ENCODE measurements at regions not wholly inside any gene's neighbourhood (a gene's known extent, or its start where the extent isn't known, plus 50 kb on each side); places are given as distances from the start of the nearest gene placed in this dataset.

DNA sequence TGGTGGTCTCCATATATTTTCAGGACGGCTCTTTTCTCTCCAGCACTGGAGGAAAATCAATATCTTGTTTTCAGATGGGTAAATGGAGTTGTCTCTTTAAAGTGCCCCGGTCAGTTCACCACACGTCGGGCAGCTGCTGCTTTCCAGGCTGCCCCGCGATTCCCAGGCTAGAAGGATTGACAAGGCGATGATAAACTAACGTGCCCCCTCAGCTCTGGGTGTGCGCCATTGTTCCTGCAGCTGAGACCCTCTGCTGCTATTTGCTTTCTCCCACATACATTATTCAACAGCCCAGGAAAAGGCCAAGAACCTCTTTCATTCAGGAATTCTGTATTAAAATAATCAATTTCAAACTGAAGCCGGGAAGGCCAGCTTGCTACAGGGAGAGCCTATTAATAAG lies 254.5 kb downstream of the SOX3 start:
- H4K20me1 ChIP-seq (ENCODE audit: insufficient read depth): no peaks in the 10 kb centered on the region
- 0 out of 2 replicates have a peak, but pooled peaks cover 11% of the 10 kb centered on the region for H3K27me3 ChIP-seq (ENCODE audit: insufficient read depth)
- H3K9me3 ChIP-seq: no peaks in the 10 kb centered on the region
- no peak overlapping the region for H3K27ac ChIP-seq (ENCODE audit: low read depth in 2 of 2, low read length in 1 of 2)
- no peaks in the 10 kb centered on the region for H3F3A ChIP-seq (replicated peaks; ENCODE audit: insufficient read depth)
- no peaks in the 10 kb centered on the region for H3K4me1 ChIP-seq (ENCODE audit: control insufficient read depth in 1 of 2, insufficient read depth in 2 of 2, low read depth in 1 of 2, low read length in 1 of 2)
- ChIA-PET CTCF (no interaction called here), POLR2A (no interaction called here)
- H3K4me3 ChIP-seq (ENCODE audit: low read depth in 2 of 2, low read length in 1 of 2): no peak overlapping the region
- no peak overlapping the region for H3K9ac ChIP-seq
- no peaks in the 10 kb centered on the region for H3K36me3 ChIP-seq (replicated peaks in 1 of 2; ENCODE audit: control insufficient read depth in 1 of 2, insufficient read depth in 2 of 2, low read length in 1 of 2)
- H2AFZ ChIP-seq (ENCODE audit: low read depth): no peak overlapping the region
- no peak for DNase-seq
- TF ChIP-seq RXRA (IDR thresholded peaks at IDR 0.05; ENCODE audit: borderline replicate concordance, low read depth) (no peak), MEF2A (IDR thresholded peaks at IDR 0.05; ENCODE audit: borderline replicate concordance, low read depth) (no peak), YY1 (IDR thresholded peaks at IDR 0.05; ENCODE audit: low read depth) (no peak), SIN3A (IDR thresholded peaks at IDR 0.05; ENCODE audit: borderline replicate concordance, low read depth, low read length) (no peak), GABPA (IDR thresholded peaks at IDR 0.05; ENCODE audit: low read depth) (no peak), RFX5 (IDR thresholded peaks at IDR 0.05; ENCODE audit: low read length) (no peak), FOXM1 (IDR thresholded peaks at IDR 0.05; ENCODE audit: low read depth) (no peak), POLR2AphosphoS5 (IDR thresholded peaks at IDR 0.05; ENCODE audit: low read depth, low read length) (no peak), NFIC (IDR thresholded peaks at IDR 0.05; ENCODE audit: borderline replicate concordance) (no peak), EP300 (IDR thresholded peaks at IDR 0.05; ENCODE audit: borderline replicate concordance in 1 of 2, low read depth in 1 of 2, low read length in 1 of 2) (no peak), TCF12 (IDR thresholded peaks at IDR 0.05) (no peak), FOXJ3 (CRISPR knock-in tag; IDR thresholded peaks at IDR 0.05) (no peak), FOSL2 (IDR thresholded peaks at IDR 0.05; ENCODE audit: borderline replicate concordance, low read depth) (no peak), TEAD4 (IDR thresholded peaks at IDR 0.05; ENCODE audit: borderline replicate concordance, insufficient read depth) (no peak), SMC3 (IDR thresholded peaks at IDR 0.05; ENCODE audit: low read depth, low read length) (no peak), ELF1 (IDR thresholded peaks at IDR 0.05) (no peak)
- TF ChIP-seq, protein P1, sequence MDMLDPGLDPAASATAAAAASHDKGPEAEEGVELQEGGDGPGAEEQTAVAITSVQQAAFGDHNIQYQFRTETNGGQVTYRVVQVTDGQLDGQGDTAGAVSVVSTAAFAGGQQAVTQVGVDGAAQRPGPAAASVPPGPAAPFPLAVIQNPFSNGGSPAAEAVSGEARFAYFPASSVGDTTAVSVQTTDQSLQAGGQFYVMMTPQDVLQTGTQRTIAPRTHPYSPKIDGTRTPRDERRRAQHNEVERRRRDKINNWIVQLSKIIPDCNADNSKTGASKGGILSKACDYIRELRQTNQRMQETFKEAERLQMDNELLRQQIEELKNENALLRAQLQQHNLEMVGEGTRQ (IDR thresholded peaks at IDR 0.05; ENCODE audit: borderline replicate concordance, low read depth, low read length): no peak
- TF ChIP-seq, protein P2, sequence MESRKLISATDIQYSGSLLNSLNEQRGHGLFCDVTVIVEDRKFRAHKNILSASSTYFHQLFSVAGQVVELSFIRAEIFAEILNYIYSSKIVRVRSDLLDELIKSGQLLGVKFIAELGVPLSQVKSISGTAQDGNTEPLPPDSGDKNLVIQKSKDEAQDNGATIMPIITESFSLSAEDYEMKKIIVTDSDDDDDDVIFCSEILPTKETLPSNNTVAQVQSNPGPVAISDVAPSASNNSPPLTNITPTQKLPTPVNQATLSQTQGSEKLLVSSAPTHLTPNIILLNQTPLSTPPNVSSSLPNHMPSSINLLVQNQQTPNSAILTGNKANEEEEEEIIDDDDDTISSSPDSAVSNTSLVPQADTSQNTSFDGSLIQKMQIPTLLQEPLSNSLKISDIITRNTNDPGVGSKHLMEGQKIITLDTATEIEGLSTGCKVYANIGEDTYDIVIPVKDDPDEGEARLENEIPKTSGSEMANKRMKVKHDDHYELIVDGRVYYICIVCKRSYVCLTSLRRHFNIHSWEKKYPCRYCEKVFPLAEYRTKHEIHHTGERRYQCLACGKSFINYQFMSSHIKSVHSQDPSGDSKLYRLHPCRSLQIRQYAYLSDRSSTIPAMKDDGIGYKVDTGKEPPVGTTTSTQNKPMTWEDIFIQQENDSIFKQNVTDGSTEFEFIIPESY (IDR thresholded peaks at IDR 0.05; ENCODE audit: borderline replicate concordance, low read depth): no peak
- TF ChIP-seq, protein P3, sequence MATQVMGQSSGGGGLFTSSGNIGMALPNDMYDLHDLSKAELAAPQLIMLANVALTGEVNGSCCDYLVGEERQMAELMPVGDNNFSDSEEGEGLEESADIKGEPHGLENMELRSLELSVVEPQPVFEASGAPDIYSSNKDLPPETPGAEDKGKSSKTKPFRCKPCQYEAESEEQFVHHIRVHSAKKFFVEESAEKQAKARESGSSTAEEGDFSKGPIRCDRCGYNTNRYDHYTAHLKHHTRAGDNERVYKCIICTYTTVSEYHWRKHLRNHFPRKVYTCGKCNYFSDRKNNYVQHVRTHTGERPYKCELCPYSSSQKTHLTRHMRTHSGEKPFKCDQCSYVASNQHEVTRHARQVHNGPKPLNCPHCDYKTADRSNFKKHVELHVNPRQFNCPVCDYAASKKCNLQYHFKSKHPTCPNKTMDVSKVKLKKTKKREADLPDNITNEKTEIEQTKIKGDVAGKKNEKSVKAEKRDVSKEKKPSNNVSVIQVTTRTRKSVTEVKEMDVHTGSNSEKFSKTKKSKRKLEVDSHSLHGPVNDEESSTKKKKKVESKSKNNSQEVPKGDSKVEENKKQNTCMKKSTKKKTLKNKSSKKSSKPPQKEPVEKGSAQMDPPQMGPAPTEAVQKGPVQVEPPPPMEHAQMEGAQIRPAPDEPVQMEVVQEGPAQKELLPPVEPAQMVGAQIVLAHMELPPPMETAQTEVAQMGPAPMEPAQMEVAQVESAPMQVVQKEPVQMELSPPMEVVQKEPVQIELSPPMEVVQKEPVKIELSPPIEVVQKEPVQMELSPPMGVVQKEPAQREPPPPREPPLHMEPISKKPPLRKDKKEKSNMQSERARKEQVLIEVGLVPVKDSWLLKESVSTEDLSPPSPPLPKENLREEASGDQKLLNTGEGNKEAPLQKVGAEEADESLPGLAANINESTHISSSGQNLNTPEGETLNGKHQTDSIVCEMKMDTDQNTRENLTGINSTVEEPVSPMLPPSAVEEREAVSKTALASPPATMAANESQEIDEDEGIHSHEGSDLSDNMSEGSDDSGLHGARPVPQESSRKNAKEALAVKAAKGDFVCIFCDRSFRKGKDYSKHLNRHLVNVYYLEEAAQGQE (IDR thresholded peaks at IDR 0.05; ENCODE audit: low read depth, low read length): no peak
- H3K9me2 ChIP-seq: no peaks in the 10 kb centered on the region
- H3K4me2 ChIP-seq: no peak overlapping the region
- 7% methylated on average over 9 of the region's 10 CpGs for WGBS (ENCODE audit: low lambda C conversion rate)
- no peaks in the 10 kb centered on the region for H3K79me2 ChIP-seq (ENCODE audit: insufficient read depth)

All from SK-N-SH (cell line).